NCI-H1092 treated with DMSO at 0.1 percent for 48 hours (cell line): ENCODE measurements at regions not wholly inside any gene's neighbourhood (a gene's known extent, or its start where the extent isn't known, plus 50 kb on each side); places are given as distances from the start of the nearest gene placed in this dataset.
"Not testable (repeated sequence)": the region's sequence is repeated elsewhere in the genome, so short reads cannot be mapped to it uniquely, and the experiment has no call there.

Source experiments
- DNase-seq: peaks from one replicate; lab custom pipeline; 2025; lab: John Stamatoyannopoulos, UW

GRCh38 chr6:130557481-130558112, 191.8 kb downstream of the TMEM200A start:
- peak; percentile 31 for DNase-seq

GRCh38 chr6:130558131-130558530, 192.3 kb downstream of the TMEM200A start:
- DNase-seq = no peak

- DNase-seq = no peak
These were observed 193.3 kb downstream of the TMEM200A start for GRCh38 chr6:130559166-130559565.

- DNase-seq = no peak
These were observed 194.4 kb downstream of the TMEM200A start for GRCh38 chr6:130560231-130560630.

GRCh38 chr6:130561159-130561558, 195.3 kb downstream of the TMEM200A start:
- DNase-seq = not testable (repeated sequence)

- no peak for DNase-seq
These were observed 199.9 kb downstream of the TMEM200A start for GRCh38 chr6:130565696-130566095.

GRCh38 chr6:130574146-130574545, 208.3 kb downstream of the TMEM200A start:
- DNase-seq = no peak

GRCh38 chr6:130575557-130575956, 209.7 kb downstream of the TMEM200A start:
- DNase-seq = no peak

- DNase-seq = no peak
These were observed 210.2 kb downstream of the TMEM200A start for GRCh38 chr6:130575971-130576370.

- DNase-seq = no peak
These were observed 211.5 kb downstream of the TMEM200A start for GRCh38 chr6:130577178-130577919.

- no peak for DNase-seq
These were observed 212.9 kb downstream of the TMEM200A start for GRCh38 chr6:130578713-130579112.

- no peak for DNase-seq
These were observed 217.5 kb downstream of the TMEM200A start for GRCh38 chr6:130583268-130583667.

- DNase-seq = no peak
These were observed 219.8 kb downstream of the TMEM200A start for GRCh38 chr6:130585587-130585986.

- no peak for DNase-seq
These were observed 222.1 kb downstream of the TMEM200A start for GRCh38 chr6:130587778-130588520.

GRCh38 chr6:130593200-130593599, 227.4 kb downstream of the TMEM200A start:
- DNase-seq = no peak

- DNase-seq = no peak
These were observed 228.1 kb downstream of the TMEM200A start for GRCh38 chr6:130593948-130594347.

- DNase-seq = no peak
These were observed 228.9 kb upstream of the SMLR1 start for GRCh38 chr6:130598021-130598989.

- no peak for DNase-seq
These were observed 226.3 kb upstream of the SMLR1 start for GRCh38 chr6:130600880-130601341.

- no peak for DNase-seq
These were observed 224.9 kb upstream of the SMLR1 start for GRCh38 chr6:130602151-130602770.

GRCh38 chr6:130603391-130603790, 223.8 kb upstream of the SMLR1 start:
- no peak for DNase-seq

GRCh38 chr6:130604841-130605399, 222.3 kb upstream of the SMLR1 start:
- DNase-seq = no peak
